RWPE2 (cell line): ENCODE measurements at regions not wholly inside any gene's neighbourhood (a gene's known extent, or its start where the extent isn't known, plus 50 kb on each side); places are given as distances from the start of the nearest gene placed in this dataset.

ENCODE experiments used
- ATAC-seq: fragments of 200-7000 bp; cut with Tn5 transposase; 3 replicates; pipeline ENCODE4 v1.9.1; 2021; ENCODE audit warnings: low read depth
- DNase-seq: peaks from one replicate; pipeline ENCODE4 v3.0.0-alpha.2; 2020; ENCODE audit warnings: low spot score
- H3K27ac ChIP-seq: fragments of 450-650 bp; 2 replicates; pipeline ENCODE4 v1.5.1; 2017; ENCODE audit warnings: mild to moderate bottlenecking; ENCODE audit not compliant: poor library complexity, severe bottlenecking
- H3K27me3 ChIP-seq: fragments of 250-450 bp; sonication (Bioruptor Pico); 2 replicates; pipeline ENCODE4 v1.5.1; 2021; ENCODE audit warnings: mild to moderate bottlenecking, moderate library complexity; ENCODE audit not compliant: insufficient read depth, poor library complexity, severe bottlenecking
- H3K36me3 ChIP-seq: fragments of 250-450 bp; sonication (Bioruptor Pico); 2 replicates; pipeline ENCODE4 v1.5.1; 2020; ENCODE audit warnings: low read depth, mild to moderate bottlenecking, moderate library complexity
- H3K4me1 ChIP-seq: fragments of 250-450 bp; sonication (Bioruptor Pico); 2 replicates; pipeline ENCODE4 v1.5.1; 2021; ENCODE audit warnings: mild to moderate bottlenecking, moderate library complexity; ENCODE audit not compliant: insufficient read depth, poor library complexity, severe bottlenecking
- H3K4me3 ChIP-seq: fragments of 250-450 bp; sonication (Bioruptor Pico); 2 replicates; pipeline ENCODE4 v1.5.1; 2021; ENCODE audit warnings: mild to moderate bottlenecking, moderate library complexity; ENCODE audit not compliant: severe bottlenecking
- H3K9me3 ChIP-seq: fragments of 250-450 bp; sonication (Bioruptor Pico); 2 replicates; pipeline ENCODE4 v1.5.1; 2021; ENCODE audit warnings: mild to moderate bottlenecking, moderate library complexity; ENCODE audit not compliant: severe bottlenecking
- CTCF ChIP-seq: fragments of 450-650 bp; IDR thresholded peaks from one replicate; pipeline ENCODE4 v1.5.1; 2017; ENCODE audit warnings: mild to moderate bottlenecking, moderate library complexity; ENCODE audit not compliant: poor library complexity, severe bottlenecking

GRCh38 chr17:12342161-12342560, 321.5 kb downstream of the MAP2K4 start:
- H3K36me3 ChIP-seq: no peaks in the 10 kb centered on the region
- no peaks in the 10 kb centered on the region for H3K27me3 ChIP-seq
- DNase-seq (no peak), ATAC-seq (no peak)
- no peak for TF ChIP-seq CTCF
- H3K4me1 ChIP-seq: no peaks in the 10 kb centered on the region
- no peak overlapping the region for H3K27ac ChIP-seq
- no peak overlapping the region for H3K4me3 ChIP-seq
- no peaks in the 10 kb centered on the region for H3K9me3 ChIP-seq

- no peak for DNase-seq
These were observed 322.1 kb downstream of the MAP2K4 start for GRCh38 chr17:12342609-12343435.

GRCh38 chr17:12348476-12348875, 317.2 kb upstream of the MYOCD start:
- DNase-seq: no peak
- no peak for ATAC-seq
- TF ChIP-seq CTCF: no peak
- no peaks in the 10 kb centered on the region for H3K27me3 ChIP-seq
- H3K36me3 ChIP-seq: no peaks in the 10 kb centered on the region
- H3K9me3 ChIP-seq: no peaks in the 10 kb centered on the region
- H3K4me3 ChIP-seq: no peak overlapping the region
- H3K27ac ChIP-seq: no peak overlapping the region
- H3K4me1 ChIP-seq: no peaks in the 10 kb centered on the region

More at GRCh38 chr17:12342609-12343435, 322.1 kb downstream of the MAP2K4 start:
- peak; percentile 29 for TF ChIP-seq CTCF
- Histone ChIP-seq H3K9me3 (no peaks in the 10 kb centered on the region), H3K27ac (no peak overlapping the region), H3K4me3 (no peak overlapping the region), H3K27me3 (no peaks in the 10 kb centered on the region), H3K4me1 (no peaks in the 10 kb centered on the region), H3K36me3 (no peaks in the 10 kb centered on the region)
- ATAC-seq: no peak

GRCh38 chr17:12349297-12349696, 316.4 kb upstream of the MYOCD start:
- no peaks in the 10 kb centered on the region for H3K9me3 ChIP-seq
- H3K4me1 ChIP-seq: no peaks in the 10 kb centered on the region
- no peak overlapping the region for H3K27ac ChIP-seq
- no peak for DNase-seq
- ATAC-seq: no peak
- no peak for TF ChIP-seq CTCF
- H3K36me3 ChIP-seq: no peaks in the 10 kb centered on the region
- no peaks in the 10 kb centered on the region for H3K27me3 ChIP-seq
- no peak overlapping the region for H3K4me3 ChIP-seq

- no peak for DNase-seq
- TF ChIP-seq CTCF: no peak
- no peaks in the 10 kb centered on the region for H3K9me3 ChIP-seq
These were observed 313.6 kb upstream of the MYOCD start for GRCh38 chr17:12352127-12352526.

More at GRCh38 chr17:12352127-12352526, 313.6 kb upstream of the MYOCD start:
- Histone ChIP-seq H3K4me3 (no peak overlapping the region), H3K4me1 (no peaks in the 10 kb centered on the region), H3K36me3 (no peaks in the 10 kb centered on the region), H3K27ac (no peak overlapping the region), H3K27me3 (no peaks in the 10 kb centered on the region)
- ATAC-seq: no peak
